ENCODE measurements at regions not wholly inside any gene's neighbourhood (a gene's known extent, or its start where the extent isn't known, plus 50 kb on each side); places are given as distances from the start of the nearest gene placed in this dataset.
A peak's percentile ranks its signal among the peaks of the same experiment; 100 is the strongest.

DNA sequence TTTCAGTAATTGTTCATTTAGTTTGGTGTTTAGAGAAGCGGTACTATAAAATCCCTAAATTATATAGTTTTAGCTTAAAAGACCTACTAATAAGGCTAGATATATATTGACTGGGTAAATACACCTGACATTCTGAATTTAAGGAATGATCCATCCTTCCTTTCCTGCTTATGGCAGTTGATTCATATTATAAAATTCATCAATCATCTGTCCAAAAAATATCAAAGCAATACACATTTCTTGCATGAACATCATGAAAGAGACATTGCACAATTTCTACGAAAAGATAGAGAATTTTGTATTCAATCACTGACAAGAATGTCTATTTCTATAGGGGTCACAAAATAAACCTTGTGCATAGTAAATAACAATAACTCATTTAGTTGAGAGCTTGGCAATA, 514.9 kb downstream of the SLITRK6 start:
- Histone ChIP-seq H3K79me2 (ENCODE audit: control insufficient read depth, insufficient read depth, low read length) (no peaks in the 10 kb centered on the region), H3K4me3 (replicated peaks in 1 of 4; ENCODE audit: control extremely low read depth in 1 of 4, insufficient read depth in 1 of 4, low read depth in 3 of 4, low read length in 4 of 4) (no peak overlapping the region), H4K20me1 (ENCODE audit: control insufficient read depth, extremely low read depth, insufficient read depth, low read length) (no peaks in the 10 kb centered on the region), H3K9ac (ENCODE audit: insufficient read depth, low read length) (no peak overlapping the region), H3K9me3 (ENCODE audit: control insufficient read depth, insufficient read depth, low read depth, low read length) (no peaks in the 10 kb centered on the region), H3K4me2 (ENCODE audit: extremely low read depth, insufficient read depth, low read length) (no peak overlapping the region), H3K27ac (ENCODE audit: insufficient read depth, low read length) (no peak overlapping the region), H3K27me3 (ENCODE audit: control insufficient read depth, insufficient read depth, low read length) (no peaks in the 10 kb centered on the region), H2AFZ (ENCODE audit: low read length) (no peak overlapping the region), H3K4me1 (ENCODE audit: control insufficient read depth, extremely low read depth, insufficient read depth, low read length) (no peaks in the 10 kb centered on the region), H3K36me3 (ENCODE audit: control insufficient read depth, insufficient read depth, low read length) (no peaks in the 10 kb centered on the region)
- DNase-seq (ENCODE audit: low read depth in 2 of 2), result no peak
- no peak for TF ChIP-seq EZH2 (IDR thresholded peaks at IDR 0.05; ENCODE audit: low read length, missing control alignments)
- TF ChIP-seq, protein P1, sequence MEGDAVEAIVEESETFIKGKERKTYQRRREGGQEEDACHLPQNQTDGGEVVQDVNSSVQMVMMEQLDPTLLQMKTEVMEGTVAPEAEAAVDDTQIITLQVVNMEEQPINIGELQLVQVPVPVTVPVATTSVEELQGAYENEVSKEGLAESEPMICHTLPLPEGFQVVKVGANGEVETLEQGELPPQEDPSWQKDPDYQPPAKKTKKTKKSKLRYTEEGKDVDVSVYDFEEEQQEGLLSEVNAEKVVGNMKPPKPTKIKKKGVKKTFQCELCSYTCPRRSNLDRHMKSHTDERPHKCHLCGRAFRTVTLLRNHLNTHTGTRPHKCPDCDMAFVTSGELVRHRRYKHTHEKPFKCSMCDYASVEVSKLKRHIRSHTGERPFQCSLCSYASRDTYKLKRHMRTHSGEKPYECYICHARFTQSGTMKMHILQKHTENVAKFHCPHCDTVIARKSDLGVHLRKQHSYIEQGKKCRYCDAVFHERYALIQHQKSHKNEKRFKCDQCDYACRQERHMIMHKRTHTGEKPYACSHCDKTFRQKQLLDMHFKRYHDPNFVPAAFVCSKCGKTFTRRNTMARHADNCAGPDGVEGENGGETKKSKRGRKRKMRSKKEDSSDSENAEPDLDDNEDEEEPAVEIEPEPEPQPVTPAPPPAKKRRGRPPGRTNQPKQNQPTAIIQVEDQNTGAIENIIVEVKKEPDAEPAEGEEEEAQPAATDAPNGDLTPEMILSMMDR (conservative IDR thresholded peaks at IDR 0.05 in 1 of 2, IDR thresholded peaks at IDR 0.05 in 1 of 2; ENCODE audit: low read depth in 1 of 2, low read length in 2 of 2), result no peak

DNA sequence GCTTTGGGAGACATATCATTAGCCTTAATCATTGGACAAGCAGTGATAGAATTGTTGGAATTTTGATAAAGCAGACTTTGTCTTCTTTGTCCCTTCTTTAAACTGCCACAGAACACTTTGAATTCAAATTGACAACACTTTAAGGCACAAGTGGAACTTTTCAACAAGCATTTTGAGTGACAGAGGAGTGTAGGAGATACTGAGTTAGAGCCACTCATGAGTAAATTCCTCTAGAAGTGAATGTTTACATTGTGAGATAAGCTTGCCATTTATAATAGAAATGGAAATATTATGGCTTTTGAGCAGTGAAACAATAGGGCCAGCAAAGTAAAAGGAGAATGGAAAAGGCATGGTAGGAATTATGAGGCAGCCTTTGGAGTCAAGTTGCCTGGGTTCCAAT, 515.8 kb downstream of the SLITRK6 start:
- Histone ChIP-seq H3K27ac (ENCODE audit: insufficient read depth, low read length) (no peak overlapping the region), H3K9ac (ENCODE audit: insufficient read depth, low read length) (no peak overlapping the region), H3K27me3 (ENCODE audit: control insufficient read depth, insufficient read depth, low read length) (no peaks in the 10 kb centered on the region), H3K79me2 (ENCODE audit: control insufficient read depth, insufficient read depth, low read length) (no peaks in the 10 kb centered on the region), H3K4me3 (replicated peaks in 1 of 4; ENCODE audit: control extremely low read depth in 1 of 4, insufficient read depth in 1 of 4, low read depth in 3 of 4, low read length in 4 of 4) (no peak overlapping the region), H4K20me1 (ENCODE audit: control insufficient read depth, extremely low read depth, insufficient read depth, low read length) (no peaks in the 10 kb centered on the region), H3K36me3 (ENCODE audit: control insufficient read depth, insufficient read depth, low read length) (no peaks in the 10 kb centered on the region), H3K4me2 (ENCODE audit: extremely low read depth, insufficient read depth, low read length) (no peak overlapping the region), H2AFZ (ENCODE audit: low read length) (no peak overlapping the region), H3K4me1 (ENCODE audit: control insufficient read depth, extremely low read depth, insufficient read depth, low read length) (no peaks in the 10 kb centered on the region), H3K9me3 (ENCODE audit: control insufficient read depth, insufficient read depth, low read depth, low read length) (no peaks in the 10 kb centered on the region)
- TF ChIP-seq, protein P1 (conservative IDR thresholded peaks at IDR 0.05 in 1 of 2, IDR thresholded peaks at IDR 0.05 in 1 of 2; ENCODE audit: low read depth in 1 of 2, low read length in 2 of 2), result no peak
- no peak for TF ChIP-seq EZH2 (IDR thresholded peaks at IDR 0.05; ENCODE audit: low read length, missing control alignments)
- DNase-seq (ENCODE audit: low read depth in 2 of 2), result peak in 1 of 2 donors; percentile 22

DNA sequence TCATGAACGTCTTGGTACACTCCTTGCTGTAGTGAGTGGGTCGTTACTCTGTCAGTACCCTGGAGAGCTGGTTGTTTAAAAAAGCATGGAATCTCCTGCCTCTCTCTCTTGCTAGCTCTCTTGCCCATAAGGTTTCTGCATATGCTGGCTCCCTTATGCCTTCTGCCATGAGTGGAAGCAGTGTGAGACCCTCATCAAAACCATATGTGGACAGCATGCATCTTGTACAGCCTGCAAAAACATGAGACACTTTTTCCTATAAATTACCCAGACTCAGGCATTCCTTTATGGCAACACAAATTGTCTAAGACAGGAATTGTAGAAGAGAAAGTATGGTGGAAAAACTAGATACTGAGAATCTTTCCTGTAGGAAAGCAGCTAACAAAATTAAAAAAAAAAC, 516.3 kb downstream of the SLITRK6 start:
- TF ChIP-seq, protein P1 (conservative IDR thresholded peaks at IDR 0.05 in 1 of 2, IDR thresholded peaks at IDR 0.05 in 1 of 2; ENCODE audit: low read depth in 1 of 2, low read length in 2 of 2), result no peak
- no peak for TF ChIP-seq EZH2 (IDR thresholded peaks at IDR 0.05; ENCODE audit: low read length, missing control alignments)

More for the DNA sequence above, 516.3 kb downstream of the SLITRK6 start:
- Histone ChIP-seq H3K79me2 (ENCODE audit: control insufficient read depth, insufficient read depth, low read length) (no peaks in the 10 kb centered on the region), H2AFZ (ENCODE audit: low read length) (no peak overlapping the region), H3K4me3 (replicated peaks in 1 of 4; ENCODE audit: control extremely low read depth in 1 of 4, insufficient read depth in 1 of 4, low read depth in 3 of 4, low read length in 4 of 4) (no peak overlapping the region), H3K27ac (ENCODE audit: insufficient read depth, low read length) (no peak overlapping the region), H3K4me2 (ENCODE audit: extremely low read depth, insufficient read depth, low read length) (no peak overlapping the region), H3K27me3 (ENCODE audit: control insufficient read depth, insufficient read depth, low read length) (no peaks in the 10 kb centered on the region), H3K36me3 (ENCODE audit: control insufficient read depth, insufficient read depth, low read length) (no peaks in the 10 kb centered on the region), H3K4me1 (ENCODE audit: control insufficient read depth, extremely low read depth, insufficient read depth, low read length) (no peaks in the 10 kb centered on the region), H3K9me3 (ENCODE audit: control insufficient read depth, insufficient read depth, low read depth, low read length) (no peaks in the 10 kb centered on the region), H3K9ac (ENCODE audit: insufficient read depth, low read length) (no peak overlapping the region), H4K20me1 (ENCODE audit: control insufficient read depth, extremely low read depth, insufficient read depth, low read length) (no peaks in the 10 kb centered on the region)
- peak in 1 of 2 donors; percentile 4 for DNase-seq (ENCODE audit: low read depth in 2 of 2)
